Muscle layer of duodenum (tissue), 2 donors: ENCODE measurements at regions not wholly inside any gene's neighbourhood (a gene's known extent, or its start where the extent isn't known, plus 50 kb on each side); places are given as distances from the start of the nearest gene placed in this dataset.

ENCODE experiments used
- H3K27ac ChIP-seq: one replicate; pipeline ENCODE4 v1.7.0; 2013; ENCODE audit warnings: mild to moderate bottlenecking, low read length
- H3K27me3 ChIP-seq: one replicate; pipeline ENCODE4 v1.7.0; 2013; ENCODE audit warnings: low read depth, mild to moderate bottlenecking, control low read depth, low read length
- H3K36me3 ChIP-seq, 2 donors: one replicate each; pipeline ENCODE4 v1.7.0; 2013; ENCODE audit warnings: low read length in 2 of 2, control low read depth in 1 of 2, mild to moderate bottlenecking in 1 of 2; ENCODE audit not compliant: insufficient read depth in 2 of 2, control insufficient read depth in 1 of 2
- H3K4me1 ChIP-seq, 2 donors: one replicate each; pipeline ENCODE4 v1.7.0; 2013; ENCODE audit warnings: low read length in 2 of 2, mild to moderate bottlenecking in 2 of 2, control low read depth in 1 of 2, moderate library complexity in 1 of 2; ENCODE audit not compliant: insufficient read depth in 2 of 2, control insufficient read depth in 1 of 2
- H3K4me3 ChIP-seq, 2 donors: one replicate each; pipeline ENCODE4 v1.7.0; 2013; ENCODE audit warnings: low read length in 2 of 2, low read depth in 1 of 2, mild to moderate bottlenecking in 1 of 2
- H3K9me3 ChIP-seq, 2 donors: one replicate each; pipeline ENCODE4 v1.7.0; 2013; ENCODE audit warnings: low read length in 2 of 2, control low read depth in 1 of 2, mild to moderate bottlenecking in 1 of 2; ENCODE audit not compliant: control insufficient read depth in 1 of 2
- donor health status: healthy.

DNA sequence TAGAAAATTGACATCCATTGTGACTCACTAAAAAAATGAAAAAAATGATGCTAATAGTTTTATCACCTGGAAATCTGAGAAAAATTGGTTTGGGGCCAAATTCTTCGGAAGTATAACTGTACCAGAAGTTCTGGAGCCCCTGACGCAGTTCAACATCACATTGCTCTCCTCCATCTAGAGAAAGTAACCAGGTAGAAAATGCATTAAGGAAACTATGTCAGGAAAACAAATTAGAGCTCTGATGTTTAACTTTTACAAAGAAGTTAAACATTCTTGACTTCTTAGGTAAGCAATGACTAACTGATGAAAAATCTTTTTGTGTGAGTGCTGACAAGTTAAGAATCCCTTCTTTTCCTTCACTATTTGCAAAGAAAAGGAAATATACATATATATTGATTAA lies 61.1 kb upstream of the TMEM196 start:
- H3K9me3 ChIP-seq, result no peaks in the 10 kb centered on the region
- no peak overlapping the region for H3K4me3 ChIP-seq
- H3K4me1 ChIP-seq, result no peaks in the 10 kb centered on the region
- no peaks in the 10 kb centered on the region for H3K36me3 ChIP-seq
- H3K27ac ChIP-seq, result no peak overlapping the region
- no peaks in the 10 kb centered on the region for H3K27me3 ChIP-seq

DNA sequence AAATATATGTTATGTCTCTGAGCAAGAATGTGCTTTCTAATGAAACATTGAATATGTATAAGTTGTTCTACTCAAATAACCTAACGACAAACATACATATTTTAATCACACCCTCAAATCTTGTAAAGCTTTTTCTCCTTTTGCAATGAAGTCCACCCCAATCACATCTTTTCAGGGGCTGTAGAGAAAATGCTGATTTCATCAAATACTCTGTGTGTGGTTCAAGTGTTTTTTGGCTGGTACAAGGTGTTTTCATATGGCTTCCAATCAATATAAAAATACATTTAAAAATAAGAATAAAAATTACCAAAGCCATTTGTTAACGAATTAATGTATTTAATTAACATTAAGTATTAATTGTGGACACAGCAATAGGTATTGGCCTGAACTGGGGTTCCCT lies 57.2 kb upstream of the TMEM196 start:
- Histone ChIP-seq H3K27me3 (no peaks in the 10 kb centered on the region), H3K4me3 (no peak overlapping the region), H3K27ac (no peak overlapping the region), H3K36me3 (no peaks in the 10 kb centered on the region), H3K9me3 (no peaks in the 10 kb centered on the region), H3K4me1 (no peaks in the 10 kb centered on the region)
